D721Med (cell line): ENCODE measurements at regions not wholly inside any gene's neighbourhood (a gene's known extent, or its start where the extent isn't known, plus 50 kb on each side); places are given as distances from the start of the nearest gene placed in this dataset.

Experiments used
- DNase-seq: peaks from one replicate; pipeline ENCODE4 v3.0.0; 2011; ENCODE audit warnings: low spot score; ENCODE audit not compliant: insufficient read length
- FAIRE-seq: peaks from 2 replicates; lab custom pipeline; 2011; peaks lifted over from hg19 to GRCh38; lab: Jason Lieb, UNC
- TF ChIP-seq, protein P1 (sequence below): IDR thresholded peaks from 2 replicates; pipeline ENCODE4 v1.5.1; 2012; ENCODE audit warnings: mild to moderate bottlenecking, control low read depth; ENCODE audit not compliant: insufficient read depth; ENCODE audit errors: missing control alignments

DNA sequence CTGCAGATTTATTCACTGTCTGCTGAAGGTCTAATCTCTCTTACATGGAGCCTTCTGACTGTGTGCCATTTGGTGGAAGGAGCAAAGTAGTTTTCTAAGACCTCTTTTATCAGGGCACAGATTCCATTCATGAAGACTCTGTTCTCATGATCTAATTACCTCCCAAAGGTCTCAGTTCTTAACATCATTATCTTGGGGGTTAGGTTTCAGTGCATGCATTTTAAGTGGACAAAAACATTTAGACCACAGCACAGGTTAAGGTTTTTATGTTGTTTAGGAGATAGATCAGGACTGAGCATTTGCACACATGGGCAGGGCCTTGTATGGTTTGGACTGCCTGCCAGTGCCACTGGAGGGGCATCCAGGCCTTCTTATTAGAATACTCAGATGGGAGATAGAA lies 746.1 kb downstream of the C12orf50 start:
- DNase-seq (no peak), FAIRE-seq (no peak)
- TF ChIP-seq, protein P1, sequence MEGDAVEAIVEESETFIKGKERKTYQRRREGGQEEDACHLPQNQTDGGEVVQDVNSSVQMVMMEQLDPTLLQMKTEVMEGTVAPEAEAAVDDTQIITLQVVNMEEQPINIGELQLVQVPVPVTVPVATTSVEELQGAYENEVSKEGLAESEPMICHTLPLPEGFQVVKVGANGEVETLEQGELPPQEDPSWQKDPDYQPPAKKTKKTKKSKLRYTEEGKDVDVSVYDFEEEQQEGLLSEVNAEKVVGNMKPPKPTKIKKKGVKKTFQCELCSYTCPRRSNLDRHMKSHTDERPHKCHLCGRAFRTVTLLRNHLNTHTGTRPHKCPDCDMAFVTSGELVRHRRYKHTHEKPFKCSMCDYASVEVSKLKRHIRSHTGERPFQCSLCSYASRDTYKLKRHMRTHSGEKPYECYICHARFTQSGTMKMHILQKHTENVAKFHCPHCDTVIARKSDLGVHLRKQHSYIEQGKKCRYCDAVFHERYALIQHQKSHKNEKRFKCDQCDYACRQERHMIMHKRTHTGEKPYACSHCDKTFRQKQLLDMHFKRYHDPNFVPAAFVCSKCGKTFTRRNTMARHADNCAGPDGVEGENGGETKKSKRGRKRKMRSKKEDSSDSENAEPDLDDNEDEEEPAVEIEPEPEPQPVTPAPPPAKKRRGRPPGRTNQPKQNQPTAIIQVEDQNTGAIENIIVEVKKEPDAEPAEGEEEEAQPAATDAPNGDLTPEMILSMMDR: no peak

DNA sequence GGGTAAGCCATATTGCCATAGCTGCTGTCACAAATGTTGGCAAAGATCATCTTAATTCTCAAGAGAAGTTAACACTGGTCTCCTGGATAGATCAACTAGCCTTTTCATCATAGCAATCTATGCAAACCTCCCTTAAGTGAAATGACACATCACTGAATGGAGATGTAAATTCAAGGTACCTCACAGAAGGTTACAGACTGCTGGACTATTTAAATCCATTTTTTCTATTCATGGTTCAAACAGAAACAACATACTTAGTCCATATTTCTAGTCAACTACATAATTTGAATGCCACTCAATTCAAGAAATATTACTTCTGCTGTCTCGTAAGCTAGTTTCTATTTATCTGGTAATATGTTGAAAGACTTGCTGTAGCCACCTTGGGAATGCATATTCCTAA lies 748.3 kb downstream of the C12orf50 start:
- TF ChIP-seq, protein P1: no peak
- DNase-seq: no peak
- no peak for FAIRE-seq

DNA sequence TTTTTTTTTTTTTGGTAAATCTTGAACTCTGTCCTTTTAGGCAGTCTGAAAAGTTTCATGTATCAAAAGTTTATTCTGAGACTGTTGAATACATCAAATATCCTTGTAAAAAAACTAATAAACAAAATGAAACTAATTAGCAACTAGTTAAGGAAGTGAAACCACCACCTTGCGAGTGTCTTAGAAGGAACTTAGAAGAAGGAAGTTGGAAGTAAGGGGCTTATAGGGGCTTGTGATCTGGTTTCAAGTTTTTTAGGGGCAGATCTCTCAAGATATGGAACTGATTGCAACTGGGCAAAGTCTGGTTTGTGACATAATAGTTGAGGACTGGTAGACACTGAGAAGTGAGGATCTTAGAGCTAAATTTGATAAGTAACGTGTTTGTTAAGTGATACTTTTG lies 748.8 kb downstream of the C12orf50 start:
- no peak for FAIRE-seq
- TF ChIP-seq, protein P1: no peak

DNA sequence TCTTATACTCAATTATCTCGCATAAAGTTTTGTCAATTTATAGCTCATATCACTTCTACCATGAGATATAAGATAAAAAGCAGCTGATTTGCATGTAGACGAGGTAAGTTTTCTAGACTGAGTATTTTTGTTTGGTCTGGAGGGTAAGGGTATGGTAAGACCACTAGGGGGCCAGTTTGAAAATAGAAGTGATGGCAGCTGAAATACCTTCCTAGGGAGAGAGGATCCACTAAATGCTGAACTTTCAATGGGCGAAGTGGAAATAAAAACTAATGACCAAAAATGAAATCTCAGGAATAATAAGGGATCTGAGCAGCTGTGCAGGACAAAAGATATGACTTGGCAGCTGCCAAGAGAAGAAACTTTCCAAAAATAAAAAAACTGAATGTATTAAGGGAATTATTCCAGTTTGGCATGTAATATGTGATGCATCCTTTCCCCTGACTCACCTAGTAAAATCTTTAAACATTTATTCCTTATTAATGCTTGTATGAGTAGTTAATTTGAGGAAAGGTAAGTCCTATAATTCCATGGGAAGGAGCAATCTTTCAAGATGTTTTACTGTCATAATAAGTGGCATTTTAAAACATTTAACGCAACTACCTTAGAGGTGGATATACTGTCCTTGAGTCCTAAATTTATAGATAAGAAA lies 754.5 kb downstream of the C12orf50 start:
- no peak for DNase-seq
- TF ChIP-seq, protein P1: peak; percentile 50
- no peak for FAIRE-seq

More for the DNA sequence above, 748.8 kb downstream of the C12orf50 start:
- DNase-seq: no peak

DNA sequence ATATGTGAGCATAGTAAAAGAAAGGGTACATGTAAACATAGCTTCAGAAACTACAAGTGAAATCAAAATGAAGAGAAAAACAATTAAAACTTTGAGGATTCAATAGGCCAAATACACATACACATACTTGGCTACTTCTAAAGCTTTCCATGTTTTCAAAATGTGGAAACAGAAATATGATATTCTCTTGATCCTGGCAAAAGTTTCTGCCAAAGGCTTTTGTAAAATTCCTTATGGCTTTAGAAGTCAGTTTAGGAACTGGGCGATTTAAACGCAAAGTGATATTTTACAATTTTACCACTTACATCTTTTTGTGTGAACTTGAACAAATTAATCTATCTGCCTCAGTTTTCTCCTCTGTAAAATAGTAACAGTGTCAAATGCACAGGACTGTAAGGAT lies 756.4 kb downstream of the C12orf50 start:
- FAIRE-seq (no peak), DNase-seq (no peak)
- TF ChIP-seq, protein P1: no peak

DNA sequence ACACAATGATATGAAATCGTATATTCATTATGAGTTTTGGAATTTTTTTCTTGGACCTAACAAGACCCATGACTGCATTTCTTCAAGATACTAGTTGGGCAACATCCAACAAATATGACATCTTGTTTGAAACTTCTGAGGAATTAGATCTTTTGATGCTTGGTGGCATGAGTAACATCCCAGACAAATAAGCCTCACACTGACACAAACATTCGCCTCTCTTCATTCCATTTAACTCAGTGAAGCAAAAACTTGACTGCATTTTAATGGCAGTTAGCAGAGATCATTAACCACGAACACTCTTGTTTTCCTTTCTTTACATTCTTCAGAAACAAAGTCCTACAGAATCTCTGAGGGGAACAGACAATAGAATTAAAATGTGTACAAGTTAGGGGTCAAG lies 758.3 kb downstream of the C12orf50 start:
- TF ChIP-seq, protein P1: no peak
- FAIRE-seq: no peak

DNA sequence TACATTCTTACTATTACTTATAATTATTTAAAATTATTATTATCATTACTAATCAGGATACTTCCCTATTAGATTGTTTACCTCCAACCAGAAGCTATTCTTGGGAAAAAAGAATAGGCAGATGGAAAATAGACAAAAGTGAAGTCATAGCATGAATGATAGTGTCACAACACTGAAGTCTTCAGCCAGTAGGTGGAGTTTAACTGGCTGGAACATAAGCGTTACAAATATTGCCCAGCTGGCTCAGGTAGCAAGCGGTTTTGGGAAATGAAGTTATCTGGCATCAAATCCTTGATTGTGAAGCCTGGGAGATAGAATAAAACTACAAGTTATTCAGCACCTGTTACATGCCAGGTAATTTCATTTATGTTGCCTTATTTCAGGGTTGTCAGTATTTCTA lies 762.9 kb downstream of the C12orf50 start:
- TF ChIP-seq, protein P1: no peak
- DNase-seq: no peak
- no peak for FAIRE-seq

More for the DNA sequence above, 758.3 kb downstream of the C12orf50 start:
- no peak for DNase-seq
